Inferior parietal cortex (tissue), 1 donor: ENCODE measurements at regions not wholly inside any gene's neighbourhood (a gene's known extent, or its start where the extent isn't known, plus 50 kb on each side); places are given as distances from the start of the nearest gene placed in this dataset.

ENCODE experiments used
- DNase-seq: peaks from one replicate; pipeline ENCODE4 v3.0.0-alpha.2; 2016; ENCODE audit errors: extremely low spot score

DNA sequence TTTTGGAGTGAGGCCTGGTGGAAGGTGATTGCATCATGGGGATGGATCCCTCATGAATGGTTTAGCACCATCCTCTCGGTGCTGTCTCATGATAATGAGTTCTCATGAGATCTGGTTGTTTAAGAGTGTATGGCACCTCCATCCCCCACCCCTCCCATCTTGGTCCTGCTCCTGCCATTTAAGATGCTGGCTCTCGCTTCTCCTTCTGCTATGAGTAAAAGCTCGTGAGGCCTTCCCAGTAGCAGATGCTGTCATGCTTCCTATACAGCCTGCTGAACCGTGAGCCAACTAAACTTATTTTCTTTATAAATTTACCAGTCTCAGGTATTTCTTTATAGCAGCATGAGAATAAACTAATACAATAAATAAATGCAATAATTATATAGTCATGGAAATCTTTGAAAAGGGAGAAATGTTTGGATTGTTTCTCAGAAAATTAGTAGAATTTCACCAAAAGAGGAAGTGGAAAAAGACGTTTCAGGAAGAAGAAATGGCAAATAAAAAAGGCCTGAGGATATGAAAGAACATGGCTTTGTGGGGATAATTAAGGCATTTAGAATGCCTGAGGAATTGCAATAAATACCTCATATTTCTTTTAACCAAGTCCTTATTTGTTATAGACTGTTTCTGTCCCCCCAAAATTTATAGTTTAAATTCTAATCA, 451.2 kb upstream of the ADGRL4 start:
- DNase-seq, result no peak

DNA sequence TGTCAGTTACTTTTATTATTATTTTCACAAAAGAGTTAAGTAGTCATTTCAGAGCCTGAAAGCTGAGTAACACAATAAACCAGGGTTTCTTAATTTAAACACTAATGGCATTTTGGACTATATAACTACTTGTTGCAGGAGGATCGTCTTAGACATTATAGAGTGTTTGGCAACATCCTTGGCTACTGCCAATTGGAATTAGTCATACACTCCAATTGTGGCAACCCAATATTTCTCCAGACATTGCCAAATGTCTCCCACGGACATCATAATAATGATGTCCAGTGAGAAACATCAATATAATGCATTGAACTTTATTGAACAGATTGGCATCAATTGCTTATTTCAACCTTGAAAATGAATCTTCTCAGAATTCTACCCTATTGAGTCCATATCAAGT, 441.9 kb upstream of the ADGRL4 start:
- no peak for DNase-seq

DNA sequence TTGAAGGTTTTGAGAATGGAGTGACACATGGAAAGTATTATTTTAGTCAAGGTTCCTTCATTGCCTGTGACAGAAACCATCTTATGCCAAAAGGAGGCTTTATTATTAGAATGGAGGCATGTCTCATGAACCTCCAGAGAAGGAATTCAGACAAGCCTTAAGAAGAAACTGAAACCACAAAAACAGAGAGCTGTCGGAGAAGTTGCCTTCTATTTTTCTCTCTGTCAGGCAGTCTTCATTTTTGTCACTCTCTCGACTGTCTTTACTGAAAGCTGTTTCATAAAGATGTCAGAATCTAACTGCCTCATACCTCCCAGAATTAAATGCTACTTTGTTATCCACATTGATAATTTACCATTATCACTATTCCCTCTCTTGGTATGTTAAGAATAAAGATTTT, 434.7 kb upstream of the ADGRL4 start:
- DNase-seq, result no peak

DNA sequence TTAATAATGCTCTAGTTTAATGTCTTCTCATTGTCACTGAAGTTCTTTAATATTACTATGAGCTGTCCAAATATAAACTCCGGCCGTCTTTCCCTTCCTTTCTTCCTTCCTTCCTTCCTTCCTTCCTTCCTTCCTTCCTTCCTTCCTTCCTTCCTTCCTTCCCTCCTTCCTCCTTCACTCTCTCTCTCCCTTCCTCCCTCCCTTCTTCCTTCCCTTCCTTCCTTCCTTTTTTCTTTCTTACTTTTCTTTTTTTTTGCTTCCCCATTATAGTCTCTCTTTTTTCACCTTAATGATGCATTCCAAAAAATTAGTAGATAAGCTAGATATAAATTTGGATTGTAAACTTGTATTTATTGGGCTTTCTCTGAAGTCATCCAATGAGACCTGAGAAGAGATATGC, 431.0 kb upstream of the ADGRL4 start:
- DNase-seq, result no peak

DNA sequence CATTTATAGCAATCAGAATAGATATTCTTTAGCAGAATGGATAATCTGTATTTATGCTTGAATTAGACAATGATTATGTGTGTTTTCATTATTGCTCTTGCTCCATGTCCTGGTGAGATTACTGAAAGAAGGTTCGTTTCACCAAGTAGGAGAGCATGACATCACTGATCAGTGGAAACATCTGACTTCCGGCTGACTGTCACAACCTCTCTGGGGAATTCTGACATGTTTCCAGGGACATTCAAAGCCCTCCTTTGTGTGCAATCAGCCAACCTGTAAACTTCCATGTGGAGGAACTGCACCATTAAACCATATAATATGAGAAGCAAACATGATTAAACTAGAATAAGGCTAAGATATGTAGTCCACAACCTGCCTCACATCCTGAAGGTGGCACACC, 424.8 kb upstream of the ADGRL4 start:
- no peak for DNase-seq

DNA sequence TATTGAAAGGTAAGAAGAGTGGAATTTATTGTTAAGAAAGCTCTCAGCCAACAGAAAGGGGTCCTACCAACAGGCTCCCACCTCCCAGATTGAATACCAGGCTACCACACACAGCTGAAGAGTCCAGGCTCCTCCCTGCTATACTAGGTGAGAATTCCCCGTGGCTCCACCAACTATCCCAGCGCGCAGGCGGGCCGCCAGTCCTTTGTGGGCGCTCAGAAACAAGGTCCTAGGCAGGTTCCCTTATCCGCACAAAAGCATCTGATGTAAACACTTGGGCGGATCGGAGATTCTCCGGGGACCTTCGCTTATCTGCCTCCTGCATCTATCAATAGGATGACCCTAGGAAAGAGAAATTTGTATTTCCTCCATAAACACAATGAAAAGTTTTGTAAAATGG, 423.9 kb upstream of the ADGRL4 start:
- no peak for DNase-seq

DNA sequence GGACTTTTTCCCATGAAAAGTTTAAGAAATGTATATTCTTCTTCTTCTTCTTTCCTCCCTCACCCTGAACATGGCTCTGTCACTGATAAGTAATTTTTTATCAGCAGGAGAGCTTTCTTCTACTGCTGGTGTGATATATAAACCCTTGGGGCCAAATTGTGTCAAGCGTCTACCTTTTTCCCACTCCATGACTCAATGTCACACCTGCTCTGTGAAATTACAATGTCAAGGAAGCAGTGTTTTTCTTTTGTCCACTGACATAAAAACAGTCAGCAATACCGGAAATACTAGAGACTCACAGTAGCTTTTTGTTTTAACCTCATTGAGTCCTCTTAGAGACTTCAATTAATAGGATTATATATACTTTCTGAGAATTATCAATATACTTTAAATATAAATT, 416.2 kb upstream of the ADGRL4 start:
- DNase-seq, result no peak

DNA sequence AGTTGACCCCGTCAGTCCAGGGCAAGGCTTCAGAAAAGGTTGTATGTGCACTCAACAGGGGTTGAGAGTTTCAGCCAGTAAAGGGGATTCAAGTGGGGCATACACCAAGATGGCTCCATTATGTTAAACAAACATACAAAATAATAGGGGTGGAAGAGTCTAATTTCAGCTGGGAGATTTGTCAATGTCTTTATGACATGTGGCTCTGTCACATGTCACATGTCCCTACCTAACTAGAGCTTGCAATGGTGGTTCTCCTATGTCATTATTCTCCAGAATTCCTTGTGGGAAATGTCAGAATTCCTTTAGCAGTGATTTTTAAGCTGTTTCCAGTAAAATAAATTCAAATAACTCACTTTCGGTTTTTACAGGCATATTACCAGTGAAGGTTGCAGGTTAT, 392.0 kb upstream of the ADGRL4 start:
- DNase-seq, result no peak

DNA sequence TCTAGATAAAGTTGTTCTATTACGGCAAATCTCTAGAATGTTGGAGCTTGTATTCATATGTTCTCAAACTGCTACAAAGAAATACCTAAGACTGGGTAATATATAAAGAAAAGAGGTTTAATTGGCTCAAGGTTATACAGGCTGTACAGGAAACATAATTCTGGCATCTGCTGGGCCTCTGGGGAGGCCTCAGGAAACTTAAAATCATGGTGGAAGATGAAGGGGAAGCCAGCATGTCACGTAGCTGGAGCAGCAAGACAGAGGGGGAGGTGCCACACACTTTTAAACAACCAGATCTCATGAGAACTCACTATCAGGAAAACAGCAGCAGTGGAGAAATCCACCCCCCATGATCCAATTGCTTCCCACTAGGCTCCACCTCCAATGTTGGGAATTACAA, 390.4 kb upstream of the ADGRL4 start:
- no peak for DNase-seq

DNA sequence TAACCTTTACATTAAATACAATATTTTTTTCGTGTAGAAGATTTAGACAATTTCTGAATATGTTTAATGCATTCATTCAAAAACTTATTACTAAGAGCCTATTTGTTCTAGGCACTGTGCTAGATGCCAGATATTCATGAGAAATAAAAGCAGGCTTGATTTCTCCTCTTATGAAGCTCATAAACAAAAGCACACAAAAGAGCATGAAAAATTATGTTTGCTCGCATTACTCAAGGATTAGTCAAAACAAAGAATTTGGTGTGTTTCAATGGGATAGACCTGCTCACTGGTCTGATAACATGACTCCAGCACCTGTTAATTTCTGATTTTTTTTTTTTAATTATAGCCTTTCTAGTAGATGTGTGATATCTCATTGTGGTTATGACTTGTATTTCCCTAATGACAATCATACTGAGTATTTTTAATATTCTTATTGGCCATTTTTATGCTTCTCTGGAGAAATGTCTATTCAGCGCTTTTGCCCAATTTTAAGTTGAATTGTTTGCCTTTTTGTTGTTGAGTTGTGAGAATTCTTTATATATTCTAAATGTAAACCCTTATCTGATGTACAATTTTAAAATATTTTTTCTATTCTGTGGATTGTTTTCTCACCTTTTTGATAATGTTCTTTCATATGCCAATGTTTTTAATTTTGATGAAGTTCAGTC, 382.3 kb upstream of the ADGRL4 start:
- DNase-seq, result no peak

DNA sequence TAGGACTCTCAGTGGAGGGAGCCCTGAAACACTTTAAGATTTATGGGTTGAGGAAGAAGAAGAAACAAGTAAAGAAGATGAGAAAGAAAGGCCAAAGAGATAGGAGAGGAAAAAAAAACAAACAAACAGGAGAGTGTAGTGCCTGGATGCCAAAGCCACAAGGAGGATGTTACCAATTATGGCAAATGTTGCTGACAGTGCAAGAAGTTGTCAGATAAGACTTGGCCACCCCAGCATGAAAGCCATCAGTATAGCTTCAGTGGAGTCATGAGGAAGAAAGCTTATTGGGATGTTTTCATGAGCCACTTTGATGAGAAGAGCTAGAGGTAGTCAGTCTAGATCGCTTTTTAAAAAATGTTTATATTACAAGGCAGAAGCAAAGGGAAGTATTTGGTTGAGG, 380.2 kb upstream of the ADGRL4 start:
- no peak for DNase-seq

DNA sequence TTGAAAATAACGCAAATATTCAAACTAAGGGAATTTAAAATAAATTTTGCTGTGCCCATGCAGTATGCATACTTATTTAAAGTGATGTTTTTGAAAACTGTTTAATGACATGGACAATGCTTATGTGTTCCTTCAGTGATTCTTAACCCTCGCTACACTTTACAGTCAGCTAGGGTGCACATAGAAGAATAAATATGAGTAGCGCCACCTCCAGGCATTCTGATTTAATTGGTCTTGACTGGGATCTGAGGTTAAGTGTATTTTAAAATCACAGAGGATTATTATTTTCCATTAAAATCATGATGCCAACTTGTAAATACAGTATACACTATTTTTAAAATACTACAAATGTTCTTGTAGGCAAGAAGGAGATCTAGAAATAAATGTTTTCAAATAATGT, 373.5 kb upstream of the ADGRL4 start:
- no peak for DNase-seq

DNA sequence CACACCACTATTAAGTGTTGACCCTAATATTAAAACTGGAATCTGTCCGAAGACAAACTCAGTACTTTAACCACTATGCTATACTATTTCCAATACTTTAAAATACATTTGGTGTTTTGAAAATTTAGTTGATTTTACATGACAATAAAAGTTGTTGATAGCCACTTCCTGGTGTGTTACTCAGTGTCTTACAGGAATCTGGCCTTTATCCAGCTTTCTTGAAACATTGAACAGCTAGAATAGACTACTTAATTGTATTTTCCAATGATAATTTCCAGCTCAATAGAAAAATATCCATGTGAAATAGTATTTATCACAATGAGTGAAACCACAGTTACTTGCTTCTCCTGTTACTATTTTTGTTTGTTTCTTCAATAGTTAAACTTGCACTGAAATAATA, 369.6 kb upstream of the ADGRL4 start:
- no peak for DNase-seq

DNA sequence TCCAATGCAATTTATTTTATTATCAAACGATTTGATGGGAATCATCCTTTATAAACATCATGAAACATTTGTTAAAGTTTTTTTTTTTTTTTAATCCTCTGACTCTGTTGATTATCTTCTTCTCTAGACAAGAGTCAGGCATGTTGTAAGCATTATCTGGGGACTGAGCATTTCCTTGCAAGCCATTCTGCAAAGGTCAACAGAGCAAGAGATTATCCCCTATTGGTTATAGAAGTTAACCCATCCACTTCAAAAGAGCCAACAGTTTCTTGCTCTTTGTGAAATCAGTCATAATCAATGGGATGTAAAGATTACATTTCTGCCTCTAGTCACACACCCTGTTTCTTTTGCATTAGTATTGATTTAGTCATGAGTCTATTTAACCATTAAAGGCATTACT, 368.8 kb upstream of the ADGRL4 start:
- DNase-seq, result no peak

DNA sequence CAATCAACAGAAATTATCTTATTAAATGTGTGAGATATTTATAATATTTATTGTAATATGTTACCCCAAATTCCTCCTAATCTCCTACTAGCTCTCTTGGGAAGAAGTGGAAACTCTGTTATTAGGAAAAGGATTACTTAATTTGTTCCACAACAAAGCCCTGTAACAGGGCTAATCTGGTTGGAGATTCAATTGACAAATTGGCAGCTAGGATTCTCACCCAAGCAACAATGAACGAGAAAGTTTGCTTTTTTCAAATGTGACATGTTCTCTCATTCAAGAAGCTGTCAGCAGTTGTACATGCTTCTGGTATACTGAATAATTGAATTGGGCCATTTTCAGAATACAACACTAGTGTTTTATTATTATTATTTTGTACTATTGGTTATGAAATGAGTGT, 367.9 kb upstream of the ADGRL4 start:
- no peak for DNase-seq

DNA sequence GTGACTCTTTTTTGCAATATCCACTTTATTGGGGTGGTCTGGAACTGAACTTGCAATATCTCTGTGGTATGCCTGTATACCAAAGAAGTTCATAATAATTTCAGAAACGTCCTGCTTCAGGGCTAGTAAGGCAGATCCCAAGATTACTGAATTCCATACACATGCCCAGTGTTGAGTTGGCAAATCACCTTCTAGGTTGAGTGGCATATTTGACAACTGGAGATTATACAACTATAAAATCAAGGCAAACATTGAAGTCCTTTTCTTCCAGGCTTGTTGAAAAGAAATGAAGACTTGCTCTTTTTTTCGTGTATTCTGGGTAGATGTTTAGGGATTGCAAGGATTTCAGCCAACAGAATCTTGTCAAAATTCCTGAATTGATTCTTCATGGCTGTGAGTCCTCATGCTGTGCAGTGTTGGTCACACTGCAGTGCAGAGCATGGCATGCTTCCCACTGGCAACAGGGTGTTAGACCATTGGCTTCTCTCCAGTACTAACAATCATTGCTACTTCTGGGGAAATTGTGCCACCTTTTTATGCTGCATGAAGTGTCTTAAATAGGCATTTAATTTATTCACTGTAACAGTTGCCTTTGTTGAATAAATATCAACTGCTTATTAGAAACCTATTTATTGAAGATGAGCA, 367.1 kb upstream of the ADGRL4 start:
- DNase-seq, result peak; percentile 6

DNA sequence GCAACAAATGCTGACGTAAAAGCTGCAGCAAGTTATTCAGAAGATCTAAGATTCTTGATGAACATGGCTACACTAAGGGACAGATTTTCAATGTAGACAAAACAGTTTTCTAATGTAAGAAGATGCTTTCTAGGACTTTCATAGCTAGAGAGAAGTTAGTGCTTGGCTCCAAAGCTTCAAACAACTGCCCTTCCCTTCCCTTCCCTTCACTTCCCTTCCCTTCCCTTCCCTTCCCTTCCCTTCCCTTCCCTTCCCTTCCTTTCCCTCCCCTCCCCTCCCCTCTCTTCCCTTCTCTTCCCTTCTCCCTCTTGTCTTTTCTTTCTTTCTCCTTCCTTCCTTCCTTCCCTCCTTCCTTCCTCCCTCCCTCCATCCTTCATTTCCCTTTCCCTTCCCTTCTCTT, 365.3 kb upstream of the ADGRL4 start:
- DNase-seq, result no peak

DNA sequence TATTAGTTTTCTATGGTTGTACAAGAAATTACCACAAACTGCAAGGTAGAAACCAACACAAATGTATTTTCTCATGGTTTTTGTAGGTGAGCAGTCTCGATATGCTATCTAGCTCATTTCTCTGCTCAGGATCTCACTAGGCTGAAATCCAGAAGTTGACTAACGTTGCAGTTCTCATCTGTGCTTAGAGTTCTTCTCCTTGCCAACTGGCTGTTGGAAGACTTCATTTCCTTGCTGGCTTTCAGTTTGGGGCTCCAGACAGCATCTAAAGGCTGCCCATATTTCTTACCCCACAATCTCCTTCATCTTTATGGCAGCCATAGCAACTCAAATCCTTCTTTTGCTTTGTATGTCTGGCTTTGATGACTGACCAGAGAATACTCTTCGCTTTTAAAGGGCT, 362.6 kb upstream of the ADGRL4 start:
- DNase-seq, result no peak

DNA sequence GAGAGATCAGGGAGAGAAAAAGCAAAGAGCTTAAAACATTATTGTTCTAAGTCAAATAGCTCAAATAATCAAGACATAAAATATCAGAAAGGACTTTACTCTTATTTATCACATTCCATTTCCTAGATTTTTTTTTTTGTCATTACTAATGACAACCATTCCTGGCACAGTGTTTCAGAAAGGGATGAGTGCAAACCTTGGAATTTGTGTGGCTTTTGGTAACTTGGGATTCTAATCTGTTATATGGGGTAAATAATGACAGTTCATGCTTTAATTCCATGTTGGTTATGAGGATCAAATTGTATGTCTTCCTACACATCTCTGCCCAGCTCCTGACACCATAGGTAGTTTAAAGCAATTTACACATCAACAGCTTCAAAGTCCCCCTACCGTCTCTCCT, 358.4 kb upstream of the ADGRL4 start:
- DNase-seq, result no peak

DNA sequence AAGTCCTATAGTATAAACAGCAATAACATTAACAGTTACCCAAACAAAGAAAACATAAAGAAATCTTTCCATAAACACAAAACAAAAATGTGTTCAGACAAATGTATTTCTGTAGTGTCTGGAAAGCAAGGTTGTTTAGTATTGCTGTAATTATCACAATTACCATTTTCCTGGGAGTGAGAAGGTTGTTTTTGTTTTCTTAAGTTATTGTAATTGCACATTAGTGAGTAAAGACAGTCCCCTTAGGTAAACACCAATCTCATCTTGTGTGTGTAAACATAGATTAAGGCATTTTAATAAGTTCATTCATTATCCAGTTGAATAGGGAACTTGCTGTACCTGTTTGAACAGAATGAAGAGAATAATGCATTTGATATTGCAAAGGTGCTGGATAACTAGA, 356.9 kb upstream of the ADGRL4 start:
- DNase-seq, result no peak

DNA sequence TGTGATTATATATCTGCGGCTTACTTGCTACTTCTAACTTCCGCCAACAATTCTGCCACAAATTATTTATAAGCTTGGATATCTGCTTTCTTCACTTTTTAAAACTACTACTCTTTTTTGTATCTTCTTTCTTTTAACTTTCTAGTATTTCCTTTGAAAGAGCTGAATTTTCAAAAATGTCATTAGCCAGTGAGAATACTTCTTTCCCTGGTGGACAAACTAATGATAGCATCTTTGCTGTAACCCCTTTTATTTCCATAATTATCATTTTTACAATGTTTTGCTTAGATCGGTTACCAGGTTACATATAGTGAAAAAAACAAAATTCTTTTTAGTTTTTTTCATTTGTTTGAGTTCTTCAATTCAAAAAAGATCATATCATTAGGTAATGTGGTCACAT, 355.9 kb upstream of the ADGRL4 start:
- no peak for DNase-seq

DNA sequence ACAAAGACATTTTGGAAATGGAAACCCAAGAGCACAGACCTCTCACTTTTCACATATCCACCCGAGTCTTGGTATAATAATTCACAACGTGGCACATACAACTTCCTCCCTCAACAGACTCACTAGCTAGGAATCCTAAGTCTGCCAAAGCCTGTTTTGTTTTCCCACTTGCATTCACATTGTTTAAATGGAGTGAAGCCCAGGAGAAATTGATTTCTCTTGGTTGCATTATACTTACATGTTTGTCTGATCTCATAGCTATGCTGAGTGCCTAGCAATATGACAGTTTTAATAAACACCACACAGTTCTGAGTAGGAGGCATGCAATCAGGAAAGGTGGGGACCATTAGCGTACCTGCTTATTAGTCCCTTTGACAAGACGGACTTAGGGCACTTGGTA, 348.6 kb upstream of the ADGRL4 start:
- no peak for DNase-seq

DNA sequence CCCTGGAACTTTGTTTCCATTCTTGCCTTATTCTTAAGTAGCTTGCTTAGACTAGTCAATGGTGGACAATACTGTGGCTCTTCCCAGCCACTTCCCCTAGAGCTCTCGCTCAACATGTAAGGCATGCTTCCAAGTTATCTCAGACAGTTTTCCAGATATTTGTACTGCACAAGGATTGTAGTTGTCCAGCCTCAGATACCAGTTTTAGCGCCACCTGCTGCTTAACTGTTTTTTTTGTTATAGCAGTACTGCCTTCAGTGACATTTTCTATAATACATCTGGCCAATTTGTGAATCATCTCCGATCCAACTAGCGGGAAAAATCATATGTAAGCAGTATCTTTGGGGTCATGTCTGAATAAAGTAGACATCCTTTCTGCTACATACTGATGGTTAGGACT, 346.7 kb upstream of the ADGRL4 start:
- peak; percentile 38 for DNase-seq

DNA sequence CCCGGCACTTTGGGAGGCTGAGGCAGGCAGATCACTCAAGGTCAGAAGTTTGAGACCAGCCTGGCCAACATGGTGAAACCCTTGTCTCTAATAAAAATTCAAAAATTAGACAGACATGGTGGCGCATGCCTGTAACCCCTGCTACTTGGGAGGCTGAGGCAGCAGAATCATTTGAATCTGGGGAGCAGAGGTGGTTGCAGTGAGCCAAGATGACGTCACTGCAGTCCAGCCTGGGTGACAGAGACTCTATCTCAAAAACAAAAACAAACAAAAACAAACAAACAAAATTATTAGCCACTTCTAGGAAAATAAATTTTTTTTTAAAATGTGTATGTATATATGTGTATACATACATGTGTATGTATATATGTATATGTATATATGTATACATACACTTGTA, 320.3 kb upstream of the ADGRL4 start:
- DNase-seq, result no peak
